DND-41 (cell line): ENCODE measurements at regions not wholly inside any gene's neighbourhood (a gene's known extent, or its start where the extent isn't known, plus 50 kb on each side); places are given as distances from the start of the nearest gene placed in this dataset.
A peak's percentile ranks its signal among the peaks of the same experiment; 100 is the strongest.

Source experiments
- ATAC-seq: fragments of 200-7000 bp; cut with Tn5 transposase; 3 replicates; pipeline ENCODE4 v1.9.1; 2021; ENCODE audit warnings: low read depth; ENCODE audit not compliant: insufficient read depth
- DNase-seq: peaks from one replicate; pipeline ENCODE4 v3.0.0-alpha.2; 2020
- H2AFZ ChIP-seq: 2 replicates; pipeline ENCODE4 v1.6.0; 2012; ENCODE audit warnings: low read depth, low read length
- H3K27ac ChIP-seq: 2 replicates; pipeline ENCODE4 v1.5.1; 2012; ENCODE audit warnings: low read length, inconsistent platforms
- H3K27me3 ChIP-seq: fragments of 200-600 bp; sonication (generic); 2 replicates; pipeline ENCODE4 v1.6.0; 2012; ENCODE audit warnings: low read length, mild to moderate bottlenecking, inconsistent platforms; ENCODE audit not compliant: insufficient read depth, poor library complexity
- H3K36me3 ChIP-seq: 2 replicates; pipeline ENCODE4 v1.5.1; 2012; ENCODE audit warnings: low read length, inconsistent platforms; ENCODE audit not compliant: insufficient read depth
- H3K4me1 ChIP-seq: 2 replicates; pipeline ENCODE4 v1.5.1; 2012; ENCODE audit warnings: mild to moderate bottlenecking, low read length; ENCODE audit not compliant: insufficient read depth
- H3K4me2 ChIP-seq: 2 replicates; pipeline ENCODE4 v1.6.0; 2012; ENCODE audit warnings: mild to moderate bottlenecking, moderate library complexity, low read length, inconsistent platforms; ENCODE audit not compliant: insufficient read depth
- H3K4me3 ChIP-seq, 2 experiments: fragments of 200-600 bp in 1 of 2; shearing (Covaris generic) in 1 of 2; 2 replicates each; pipeline ENCODE4 v1.5.1; 2012 to 2016; ENCODE audit warnings: inconsistent platforms in 2 of 2, low read length in 2 of 2, mild to moderate bottlenecking in 2 of 2, low read depth in 1 of 2, moderate library complexity in 1 of 2
- H3K79me2 ChIP-seq: 2 replicates; pipeline ENCODE4 v1.6.0; 2012; ENCODE audit warnings: low read length, inconsistent platforms; ENCODE audit not compliant: insufficient read depth
- H3K9ac ChIP-seq: 2 replicates; pipeline ENCODE4 v1.6.0; 2012; ENCODE audit warnings: low read depth, mild to moderate bottlenecking, inconsistent platforms, low read length, moderate library complexity
- H3K9me3 ChIP-seq: 2 replicates; pipeline ENCODE4 v1.5.1; 2012; ENCODE audit warnings: low read length, moderate library complexity, mild to moderate bottlenecking, inconsistent platforms; ENCODE audit not compliant: insufficient read depth, severe bottlenecking
- H4K20me1 ChIP-seq: 2 replicates; pipeline ENCODE4 v1.6.0; 2012; ENCODE audit warnings: low read length; ENCODE audit not compliant: insufficient read depth
- EZH2 ChIP-seq: IDR thresholded peaks from 3 replicates; pipeline ENCODE4 v1.6.1; 2012; ENCODE audit warnings: borderline replicate concordance, low read depth, mild to moderate bottlenecking, moderate library complexity, low read length, inconsistent platforms; ENCODE audit not compliant: severe bottlenecking
- TF ChIP-seq, protein P1 (sequence below): IDR thresholded peaks from 2 replicates; pipeline ENCODE4 v1.5.1; 2012; ENCODE audit warnings: borderline replicate concordance, low read length, moderate library complexity, mild to moderate bottlenecking; ENCODE audit not compliant: poor library complexity, severe bottlenecking; ENCODE audit errors: extremely low read depth

DNA sequence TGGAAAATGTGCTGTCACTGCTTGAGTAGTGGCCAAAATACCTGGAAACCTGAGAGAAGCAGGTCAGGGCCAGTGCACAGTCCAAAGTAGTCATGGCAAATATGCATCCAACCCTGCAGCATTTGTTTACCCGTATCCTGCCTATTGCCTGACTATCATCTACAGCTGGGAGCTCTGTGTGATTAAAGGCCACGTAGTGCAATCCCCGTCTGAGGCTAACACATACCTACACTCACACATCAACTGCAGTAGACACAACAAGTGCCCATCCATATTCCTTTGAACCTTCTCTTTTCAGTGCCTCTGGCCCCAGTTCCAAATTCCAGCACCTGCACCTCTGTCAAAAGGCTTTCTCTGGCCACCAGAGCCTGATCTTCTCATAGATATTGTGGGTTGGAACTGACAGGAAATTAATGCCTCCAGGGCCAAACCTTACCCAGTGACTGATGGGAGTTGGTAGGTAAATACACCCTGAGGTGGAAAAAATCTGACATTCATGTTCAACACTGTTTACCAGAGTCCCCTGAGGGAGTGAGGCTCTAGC lies 383.0 kb downstream of the SETD4 start:
- Histone ChIP-seq H3K79me2 (no peaks in the 10 kb centered on the region), H3K9ac (no peak overlapping the region), H3K27me3 (no peaks in the 10 kb centered on the region), H4K20me1 (no peaks in the 10 kb centered on the region), H3K36me3 (no peaks in the 10 kb centered on the region), H2AFZ (no peak overlapping the region), H3K4me1 (peaks cover 29% of the 10 kb centered on the region), H3K9me3 (no peaks in the 10 kb centered on the region), H3K4me3 (no peak overlapping the region), H3K27ac (peak overlapping the region; percentile 17; the same call in 1 of the 2 replicates), H3K4me2 (no peak overlapping the region)
- ATAC-seq (peak; percentile 66), DNase-seq (peak; percentile 38)
- no peak for TF ChIP-seq EZH2
- TF ChIP-seq, protein P1, sequence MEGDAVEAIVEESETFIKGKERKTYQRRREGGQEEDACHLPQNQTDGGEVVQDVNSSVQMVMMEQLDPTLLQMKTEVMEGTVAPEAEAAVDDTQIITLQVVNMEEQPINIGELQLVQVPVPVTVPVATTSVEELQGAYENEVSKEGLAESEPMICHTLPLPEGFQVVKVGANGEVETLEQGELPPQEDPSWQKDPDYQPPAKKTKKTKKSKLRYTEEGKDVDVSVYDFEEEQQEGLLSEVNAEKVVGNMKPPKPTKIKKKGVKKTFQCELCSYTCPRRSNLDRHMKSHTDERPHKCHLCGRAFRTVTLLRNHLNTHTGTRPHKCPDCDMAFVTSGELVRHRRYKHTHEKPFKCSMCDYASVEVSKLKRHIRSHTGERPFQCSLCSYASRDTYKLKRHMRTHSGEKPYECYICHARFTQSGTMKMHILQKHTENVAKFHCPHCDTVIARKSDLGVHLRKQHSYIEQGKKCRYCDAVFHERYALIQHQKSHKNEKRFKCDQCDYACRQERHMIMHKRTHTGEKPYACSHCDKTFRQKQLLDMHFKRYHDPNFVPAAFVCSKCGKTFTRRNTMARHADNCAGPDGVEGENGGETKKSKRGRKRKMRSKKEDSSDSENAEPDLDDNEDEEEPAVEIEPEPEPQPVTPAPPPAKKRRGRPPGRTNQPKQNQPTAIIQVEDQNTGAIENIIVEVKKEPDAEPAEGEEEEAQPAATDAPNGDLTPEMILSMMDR, result no peak

DNA sequence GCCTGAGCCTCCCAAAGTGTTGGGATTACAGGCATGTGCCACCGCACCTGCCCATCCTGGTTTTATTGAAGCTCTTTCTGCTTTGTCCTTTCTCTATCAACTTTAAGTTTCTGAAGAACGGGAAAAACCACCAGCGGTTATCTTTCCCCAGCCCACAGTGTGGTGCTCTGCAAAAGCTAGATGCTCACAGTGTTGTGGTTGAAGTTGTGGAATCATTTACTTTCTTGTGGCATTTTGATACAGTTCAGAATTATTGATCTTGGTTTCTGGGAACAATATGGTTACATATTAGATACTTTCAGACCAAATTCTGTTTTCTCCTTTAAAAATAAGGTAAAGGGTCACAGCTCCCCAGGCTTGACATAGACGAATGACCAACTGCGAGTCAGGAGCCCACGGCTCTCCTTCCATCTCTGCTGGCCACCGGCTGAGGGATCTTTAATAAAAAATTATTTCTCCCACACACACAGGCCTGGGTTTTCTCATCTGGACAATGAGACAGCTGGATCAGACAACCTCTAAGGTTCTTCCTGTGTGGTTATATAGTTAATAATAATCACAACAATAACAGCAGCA lies 385.3 kb downstream of the SETD4 start:
- no peaks in the 10 kb centered on the region for H3K27me3 ChIP-seq
- TF ChIP-seq EZH2, result no peak
- TF ChIP-seq, protein P1, result peak; percentile 44
- no peaks in the 10 kb centered on the region for H3K36me3 ChIP-seq
- ATAC-seq, result peak; percentile 77
- H2AFZ ChIP-seq, result no peak overlapping the region
- H3K4me2 ChIP-seq, result no peak overlapping the region
- H4K20me1 ChIP-seq, result no peaks in the 10 kb centered on the region
- H3K4me3 ChIP-seq, result no peak overlapping the region
- H3K79me2 ChIP-seq, result no peaks in the 10 kb centered on the region
- no peak overlapping the region for H3K9ac ChIP-seq
- no peaks in the 10 kb centered on the region for H3K9me3 ChIP-seq
- H3K4me1 ChIP-seq, result peaks cover 29% of the 10 kb centered on the region
- no peak overlapping the region for H3K27ac ChIP-seq
- DNase-seq, result peak; percentile 55

DNA sequence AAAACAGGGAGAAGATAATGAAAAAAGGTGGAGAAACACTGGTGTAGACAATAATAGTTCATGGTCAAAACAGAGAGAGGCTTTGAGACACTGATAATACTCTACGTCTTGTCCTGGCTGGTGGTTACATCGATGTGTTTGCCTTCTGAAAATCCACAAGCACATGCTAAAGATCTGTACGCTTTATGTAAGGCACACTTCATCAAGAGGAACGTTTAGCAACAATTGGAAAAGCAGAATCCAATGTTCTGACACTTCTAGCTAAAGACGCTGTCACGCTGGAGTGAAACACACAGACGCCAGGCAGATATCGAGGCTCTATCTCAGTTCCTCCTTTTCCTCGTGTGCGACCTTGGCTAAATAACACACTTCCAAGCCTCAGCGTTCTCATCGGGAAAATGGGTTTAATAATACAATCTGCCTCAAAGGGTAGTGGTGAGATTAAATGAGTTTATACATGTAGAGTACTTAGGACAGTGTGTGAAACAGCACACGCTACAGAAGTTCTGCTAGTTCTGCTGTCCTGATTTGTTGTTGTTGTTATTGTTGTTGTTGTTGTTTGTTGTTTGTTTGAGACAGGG lies 386.1 kb downstream of the SETD4 start:
- H3K4me2 ChIP-seq, result no peak overlapping the region
- no peaks in the 10 kb centered on the region for H3K27me3 ChIP-seq
- no peaks in the 10 kb centered on the region for H4K20me1 ChIP-seq
- no peaks in the 10 kb centered on the region for H3K9me3 ChIP-seq
- no peak for ATAC-seq
- TF ChIP-seq, protein P1, result no peak
- TF ChIP-seq EZH2, result no peak
- peaks cover 29% of the 10 kb centered on the region for H3K4me1 ChIP-seq
- no peak overlapping the region for H3K4me3 ChIP-seq
- H3K27ac ChIP-seq, result no peak overlapping the region
- H2AFZ ChIP-seq, result no peak overlapping the region
- no peaks in the 10 kb centered on the region for H3K36me3 ChIP-seq
- H3K79me2 ChIP-seq, result no peaks in the 10 kb centered on the region
- no peak overlapping the region for H3K9ac ChIP-seq
- DNase-seq, result no peak
